ENCODE measurements at regions not wholly inside any gene's neighbourhood (a gene's known extent, or its start where the extent isn't known, plus 50 kb on each side); places are given as distances from the start of the nearest gene placed in this dataset.

DNA sequence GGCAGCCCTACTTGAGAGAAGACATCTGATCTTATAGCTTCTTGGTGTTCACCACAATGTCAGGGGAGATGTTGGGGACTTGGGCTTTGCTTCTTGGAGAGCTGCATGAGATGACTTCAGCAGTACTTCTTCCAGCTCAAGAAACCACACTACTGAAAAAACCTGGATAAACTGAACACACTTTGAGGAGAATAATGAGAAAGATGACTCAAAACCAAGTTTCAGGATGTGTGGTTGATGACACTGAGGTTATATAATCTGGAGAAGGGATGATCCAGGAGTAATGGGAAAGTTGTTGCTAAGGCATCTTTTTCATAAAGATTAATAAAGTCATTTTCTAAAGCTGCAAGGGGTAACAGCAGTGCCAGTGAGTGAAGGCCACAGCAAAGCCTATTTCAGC is 58.4 kb upstream of the PNPLA4 start:
- no peak for TF ChIP-seq CTCF (IDR thresholded peaks at IDR 0.05; ENCODE audit: insufficient read depth, missing control alignments)
- DNase-seq (ENCODE audit: insufficient read length, low spot score) (no peak), FAIRE-seq (no peak)

DNA sequence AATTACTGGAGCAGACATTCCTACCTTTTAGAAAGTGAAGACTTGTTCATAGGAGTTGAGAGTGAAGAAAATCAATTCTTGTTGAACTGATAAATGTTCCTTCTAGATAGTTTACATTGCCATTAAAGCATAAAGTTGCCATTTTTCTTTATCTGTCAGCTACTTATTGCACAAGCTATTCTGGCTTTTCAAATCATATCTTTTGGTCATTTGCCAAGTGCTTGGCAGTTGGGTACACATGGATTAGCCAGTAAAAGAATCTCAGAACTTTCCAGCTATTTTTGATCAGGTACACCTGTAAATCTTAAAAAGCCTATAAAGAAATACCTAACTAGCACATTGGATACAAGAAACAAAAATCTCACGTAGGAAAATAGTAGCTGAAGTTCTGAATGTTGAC is 56.4 kb upstream of the PNPLA4 start:
- no peak for FAIRE-seq
- TF ChIP-seq CTCF (IDR thresholded peaks at IDR 0.05; ENCODE audit: insufficient read depth, missing control alignments) = no peak

More for the DNA sequence above, 56.4 kb upstream of the PNPLA4 start:
- no peak for DNase-seq (ENCODE audit: insufficient read length, low spot score)
